Rectal smooth muscle tissue (tissue), 1 donor: ENCODE measurements at regions not wholly inside any gene's neighbourhood (a gene's known extent, or its start where the extent isn't known, plus 50 kb on each side); places are given as distances from the start of the nearest gene placed in this dataset.
"Not testable (repeated sequence)": the region's sequence is repeated elsewhere in the genome, so short reads cannot be mapped to it uniquely, and the experiment has no call there.

Experiments
- H3K27ac ChIP-seq: one replicate; pipeline ENCODE4 v1.7.0; 2013; ENCODE audit warnings: low read depth, low read length, inconsistent platforms
- H3K27me3 ChIP-seq: one replicate; pipeline ENCODE4 v1.7.0; 2013; ENCODE audit warnings: low read length; ENCODE audit not compliant: control insufficient read depth, insufficient read depth
- H3K36me3 ChIP-seq: one replicate; pipeline ENCODE4 v1.7.0; 2013; ENCODE audit warnings: low read length; ENCODE audit not compliant: control insufficient read depth, insufficient read depth
- H3K4me1 ChIP-seq: one replicate; pipeline ENCODE4 v1.7.0; 2013; ENCODE audit warnings: low read length; ENCODE audit not compliant: control insufficient read depth, insufficient read depth
- H3K4me3 ChIP-seq: one replicate; pipeline ENCODE4 v1.7.0; 2013; ENCODE audit warnings: low read length
- H3K9ac ChIP-seq: one replicate; pipeline ENCODE4 v1.7.0; 2013; ENCODE audit warnings: low read length

GRCh38 chr7:106342049-106342448 is 57.3 kb upstream of the NAMPT start:
- not testable (repeated sequence) for H3K27ac ChIP-seq, H3K36me3 ChIP-seq, H3K4me1 ChIP-seq, H3K9ac ChIP-seq, H3K4me3 ChIP-seq, H3K27me3 ChIP-seq

GRCh38 chr7:106340247-106340596 is 55.4 kb upstream of the NAMPT start:
- not testable (repeated sequence) for H3K27ac ChIP-seq, H3K4me3 ChIP-seq, H3K4me1 ChIP-seq, H3K27me3 ChIP-seq, H3K9ac ChIP-seq, H3K36me3 ChIP-seq

- H3K4me1 ChIP-seq = no peaks in the 10 kb centered on the region
- no peak overlapping the region for H3K27ac ChIP-seq
- H3K4me3 ChIP-seq = no peak overlapping the region
- no peak overlapping the region for H3K9ac ChIP-seq
- H3K36me3 ChIP-seq = no peaks in the 10 kb centered on the region
- H3K27me3 ChIP-seq = no peaks in the 10 kb centered on the region
Measured at GRCh38 chr7:106339513-106340246, 54.9 kb upstream of the NAMPT start.

- no peak overlapping the region for H3K27ac ChIP-seq
- no peaks in the 10 kb centered on the region for H3K27me3 ChIP-seq
Measured at GRCh38 chr7:106337754-106338153, 53.0 kb upstream of the NAMPT start.

GRCh38 chr7:106335814-106336213 is 51.0 kb upstream of the NAMPT start:
- no peak overlapping the region for H3K4me3 ChIP-seq
- no peaks in the 10 kb centered on the region for H3K27me3 ChIP-seq
- no peaks in the 10 kb centered on the region for H3K36me3 ChIP-seq
- no peak overlapping the region for H3K9ac ChIP-seq
- no peaks in the 10 kb centered on the region for H3K4me1 ChIP-seq
- H3K27ac ChIP-seq = no peak overlapping the region

More at GRCh38 chr7:106337754-106338153, 53.0 kb upstream of the NAMPT start:
- no peaks in the 10 kb centered on the region for H3K36me3 ChIP-seq
- H3K4me3 ChIP-seq = no peak overlapping the region
- H3K4me1 ChIP-seq = no peaks in the 10 kb centered on the region
- no peak overlapping the region for H3K9ac ChIP-seq
